Karpas-422 (cell line): ENCODE measurements at regions not wholly inside any gene's neighbourhood (a gene's known extent, or its start where the extent isn't known, plus 50 kb on each side); places are given as distances from the start of the nearest gene placed in this dataset.
A peak's percentile ranks its signal among the peaks of the same experiment; 100 is the strongest.

ENCODE experiments used
- DNase-seq: peaks from one replicate; pipeline ENCODE4 v3.0.0-alpha.2; 2015
- H2AFZ ChIP-seq: fragments of 200-600 bp; sonication (generic); 2 replicates; pipeline ENCODE4 v1.6.1; 2014; ENCODE audit warnings: antibody characterized with exemption, low read length, mixed read lengths
- H3K27ac ChIP-seq: fragments of 200-600 bp; sonication (generic); 2 replicates; pipeline ENCODE4 v1.5.1; 2014; ENCODE audit warnings: mild to moderate bottlenecking, low read length, moderate library complexity
- H3K27me3 ChIP-seq: fragments of 200-600 bp; sonication (generic); 2 replicates; pipeline ENCODE4 v1.6.1; 2014; ENCODE audit warnings: low read length, mixed read lengths
- H3K36me3 ChIP-seq: fragments of 200-600 bp; sonication (generic); 2 replicates; pipeline ENCODE4 v1.6.1; 2014; ENCODE audit warnings: low read length, mixed read lengths; ENCODE audit not compliant: insufficient read depth
- H3K4me1 ChIP-seq: fragments of 200-600 bp; sonication (generic); 2 replicates; pipeline ENCODE4 v1.6.1; 2014; ENCODE audit warnings: mild to moderate bottlenecking, low read length, mixed read lengths
- H3K4me2 ChIP-seq: fragments of 200-600 bp; sonication (generic); 2 replicates; pipeline ENCODE4 v1.6.1; 2014; ENCODE audit warnings: low read length, low read depth, mild to moderate bottlenecking; ENCODE audit not compliant: poor library complexity, severe bottlenecking
- H3K4me3 ChIP-seq: fragments of 200-600 bp; sonication (generic); 2 replicates; pipeline ENCODE4 v1.5.1; 2014; ENCODE audit warnings: mild to moderate bottlenecking, antibody characterized with exemption, low read length, mixed read lengths
- H3K79me2 ChIP-seq: fragments of 200-600 bp; sonication (generic); 2 replicates; pipeline ENCODE4 v1.6.1; 2014; ENCODE audit warnings: mild to moderate bottlenecking, low read length, mixed read lengths
- H3K9ac ChIP-seq: fragments of 200-600 bp; sonication (generic); 2 replicates; pipeline ENCODE4 v1.6.0; 2014; ENCODE audit warnings: low read length
- H3K9me2 ChIP-seq: fragments of 200-600 bp; sonication (generic), shearing (Covaris generic); replicated peaks from 2 replicates; pipeline ENCODE4 v1.6.0; 2014; ENCODE audit warnings: mild to moderate bottlenecking, low read length, moderate library complexity; ENCODE audit not compliant: insufficient read depth
- H3K9me3 ChIP-seq: fragments of 300-700, 200-600 bp; sonication (generic); 2 replicates; pipeline ENCODE4 v1.6.1; 2014; ENCODE audit warnings: low read length, mixed read lengths
- H4K20me1 ChIP-seq: fragments of 200-600 bp; sonication (generic); 2 replicates; pipeline ENCODE4 v1.6.1; 2014; ENCODE audit warnings: mild to moderate bottlenecking, antibody characterized with exemption, low read length, low read depth; ENCODE audit not compliant: insufficient read depth

DNA sequence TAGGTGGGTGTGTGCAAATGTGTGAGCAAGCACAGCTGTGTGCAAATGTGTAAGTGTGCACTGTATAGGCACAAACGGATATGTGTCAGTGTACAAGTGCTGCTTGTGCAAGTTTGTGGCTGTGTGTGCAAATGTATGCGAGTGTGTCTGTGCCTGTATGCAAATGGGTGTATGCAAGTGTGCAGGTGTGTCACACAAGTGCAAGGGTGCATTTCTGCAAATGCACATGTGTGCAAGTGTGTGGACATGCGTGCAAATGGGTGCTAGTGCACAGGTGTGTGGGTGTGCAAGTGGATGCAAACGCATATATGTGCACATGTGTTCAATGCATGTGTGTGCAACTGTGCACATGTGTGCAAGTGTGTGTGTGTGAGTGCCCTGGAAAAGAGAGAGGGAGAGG is 76.5 kb upstream of the TNRC6C start:
- Histone ChIP-seq H3K36me3 (no peaks in the 10 kb centered on the region), H3K9ac (peak overlapping the region; percentile 35), H3K4me1 (peaks cover 62% of the 10 kb centered on the region), H3K9me2 (no peaks in the 10 kb centered on the region), H3K9me3 (no peaks in the 10 kb centered on the region), H2AFZ (no peak overlapping the region), H3K27me3 (no peaks in the 10 kb centered on the region; the same call in 1 of the 2 replicates), H3K4me2 (peak overlapping the region; percentile 65), H4K20me1 (no peaks in the 10 kb centered on the region; the same call in 1 of the 2 replicates), H3K79me2 (no peaks in the 10 kb centered on the region), H3K4me3 (peak overlapping the region; percentile 46), H3K27ac (peak overlapping the region; percentile 53)
- no peak for DNase-seq

DNA sequence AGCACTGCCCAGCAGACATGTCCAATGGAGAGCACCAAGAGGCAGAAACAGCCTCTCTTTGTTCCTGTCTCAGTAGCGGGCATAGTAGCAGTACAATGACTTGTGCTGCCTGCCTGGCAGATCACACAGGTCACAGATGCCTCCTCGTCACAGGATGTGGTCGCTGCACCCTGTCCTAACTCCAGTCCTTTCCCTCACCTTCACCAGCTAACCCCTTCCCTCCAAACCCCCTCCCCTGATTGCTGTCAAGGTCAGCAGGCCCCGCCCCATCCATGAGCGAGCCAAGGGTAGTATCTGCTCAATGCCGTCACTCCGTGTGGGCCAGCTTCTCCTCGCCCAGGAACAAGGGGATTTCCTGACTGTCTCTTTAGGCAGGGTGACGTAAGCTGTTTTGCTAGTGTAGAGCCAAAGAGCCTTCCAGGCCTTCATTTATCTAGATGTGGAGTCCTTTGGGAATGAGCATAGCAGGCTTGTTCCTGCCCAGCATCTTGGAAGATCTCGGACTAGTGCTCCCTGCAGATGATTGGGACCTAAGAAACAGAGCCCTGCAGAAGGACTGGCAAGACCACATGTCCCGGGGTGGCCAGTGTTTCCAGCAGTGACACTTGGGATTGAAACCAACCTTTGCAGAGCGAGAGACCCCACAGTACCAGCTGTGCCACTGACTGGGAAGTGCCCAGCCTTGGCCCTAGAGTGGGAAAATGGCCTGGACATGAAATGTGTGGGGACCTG is 75.9 kb upstream of the TNRC6C start:
- Histone ChIP-seq H3K4me1 (peaks cover 62% of the 10 kb centered on the region), H3K4me3 (peak overlapping the region; percentile 46; the same call in 1 of the 2 replicates), H3K4me2 (peak overlapping the region; percentile 65), H3K27me3 (no peaks in the 10 kb centered on the region; the same call in 1 of the 2 replicates), H3K9me2 (no peaks in the 10 kb centered on the region), H3K27ac (peak overlapping the region; percentile 53; the same call in 1 of the 2 replicates), H3K79me2 (no peaks in the 10 kb centered on the region), H3K9me3 (no peaks in the 10 kb centered on the region), H3K36me3 (no peaks in the 10 kb centered on the region), H3K9ac (peak overlapping the region; percentile 35; the same call in 1 of the 2 replicates), H2AFZ (no peak overlapping the region), H4K20me1 (no peaks in the 10 kb centered on the region; the same call in 1 of the 2 replicates)
- DNase-seq, result peak; percentile 61

DNA sequence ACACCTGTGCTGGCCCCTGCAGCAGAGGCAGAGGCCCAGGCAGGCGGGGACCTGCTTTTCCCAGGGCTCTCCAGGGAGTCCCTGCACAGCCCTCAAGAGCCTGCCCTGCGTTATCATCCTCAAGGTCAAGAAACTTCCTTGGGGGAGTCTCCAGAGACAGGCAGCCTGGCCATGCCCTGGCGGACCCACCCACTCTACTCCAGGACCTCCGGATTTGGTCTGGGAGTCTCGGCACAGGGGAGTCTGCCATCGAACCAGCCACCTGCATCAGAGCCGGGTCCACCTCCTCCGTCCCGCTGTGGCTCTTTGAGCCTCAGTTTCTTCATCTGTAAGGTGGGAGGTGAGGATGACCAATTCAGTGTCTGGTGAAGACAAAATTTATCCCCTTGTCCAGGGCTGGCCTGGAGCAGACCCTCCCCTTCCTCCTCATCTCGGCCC is 75.3 kb upstream of the TNRC6C start:
- H3K9ac ChIP-seq, result 0 out of 2 replicates have a peak overlapping the region, but pooled peaks have one; percentile 11
- H3K4me2 ChIP-seq, result peak overlapping the region; percentile 65

DNA sequence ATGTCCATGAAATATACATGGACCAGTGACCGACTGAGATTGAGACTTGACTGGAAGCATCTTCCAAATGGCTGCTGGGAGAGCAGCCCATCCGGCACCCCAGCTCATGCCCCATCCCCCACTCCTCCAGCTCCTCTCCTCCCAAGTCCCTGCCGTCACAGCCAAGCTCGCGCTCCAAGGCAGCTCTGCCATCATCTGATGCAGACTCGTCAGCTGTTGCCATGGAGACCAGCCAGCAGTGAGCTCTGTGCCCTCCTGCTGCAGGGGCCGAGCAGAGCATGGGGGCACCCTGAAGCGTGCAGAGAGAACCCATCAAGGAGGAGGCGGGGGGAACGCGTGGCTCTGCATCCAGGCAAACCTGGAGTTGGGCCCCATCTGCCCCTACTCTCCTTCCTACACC is 74.5 kb upstream of the TNRC6C start:
- Histone ChIP-seq H3K9ac (0 out of 2 replicates have a peak overlapping the region, but pooled peaks have one; percentile 28), H2AFZ (no peak overlapping the region), H3K9me2 (no peaks in the 10 kb centered on the region), H3K4me1 (peaks cover 62% of the 10 kb centered on the region), H3K9me3 (no peaks in the 10 kb centered on the region), H3K4me2 (peak overlapping the region; percentile 59), H4K20me1 (no peaks in the 10 kb centered on the region; the same call in 1 of the 2 replicates), H3K27me3 (no peaks in the 10 kb centered on the region; the same call in 1 of the 2 replicates), H3K27ac (no peak overlapping the region), H3K36me3 (no peaks in the 10 kb centered on the region), H3K79me2 (no peaks in the 10 kb centered on the region), H3K4me3 (peak overlapping the region; percentile 45; the same call in 1 of the 2 replicates)
- DNase-seq, result peak; percentile 82

More for the DNA sequence above, 75.3 kb upstream of the TNRC6C start:
- Histone ChIP-seq H3K36me3 (no peaks in the 10 kb centered on the region), H3K9me2 (no peaks in the 10 kb centered on the region), H3K4me1 (peaks cover 62% of the 10 kb centered on the region), H3K4me3 (no peak overlapping the region), H4K20me1 (no peaks in the 10 kb centered on the region; the same call in 1 of the 2 replicates), H3K27ac (no peak overlapping the region), H3K79me2 (no peaks in the 10 kb centered on the region), H3K9me3 (no peaks in the 10 kb centered on the region), H3K27me3 (no peaks in the 10 kb centered on the region; the same call in 1 of the 2 replicates), H2AFZ (no peak overlapping the region)
- no peak for DNase-seq

DNA sequence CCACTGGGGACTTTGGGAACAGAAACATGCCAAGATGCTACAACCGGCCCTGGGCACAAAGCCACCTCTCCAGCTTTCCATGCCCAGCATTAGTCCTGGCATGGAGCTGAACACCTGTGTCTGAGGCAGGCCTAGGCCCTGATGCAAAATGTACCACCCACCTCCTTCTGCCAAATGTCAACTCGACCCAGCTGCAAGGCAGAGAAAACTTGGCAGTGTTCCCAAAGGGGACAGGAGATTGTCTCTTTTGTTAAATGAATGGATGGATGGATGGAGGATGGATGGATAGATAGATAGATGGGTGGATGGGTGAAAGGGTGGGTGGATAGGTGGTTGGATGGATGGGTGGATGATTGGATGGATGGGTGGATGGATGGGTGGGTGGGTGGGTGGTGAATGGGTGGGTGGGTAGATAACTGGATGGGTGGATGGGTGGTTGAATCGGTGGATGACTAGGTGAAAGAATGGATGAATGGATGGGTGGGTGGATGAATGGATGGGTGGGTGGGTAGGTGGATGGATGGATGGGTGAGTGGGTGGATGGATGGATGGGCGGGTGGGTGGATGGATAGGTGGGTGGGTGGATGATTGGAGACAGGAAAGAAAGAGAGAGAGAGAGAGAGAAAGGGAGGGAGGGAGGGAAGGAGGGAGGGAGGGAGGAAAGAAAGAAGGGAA is 73.4 kb upstream of the TNRC6C start:
- Histone ChIP-seq H3K79me2 (no peaks in the 10 kb centered on the region), H3K9ac (0 out of 2 replicates have a peak overlapping the region, but pooled peaks have one; percentile 28), H3K27ac (no peak overlapping the region), H3K9me3 (no peaks in the 10 kb centered on the region), H4K20me1 (no peaks in the 10 kb centered on the region; the same call in 1 of the 2 replicates), H3K27me3 (no peaks in the 10 kb centered on the region; the same call in 1 of the 2 replicates), H3K4me1 (peaks cover 59% of the 10 kb centered on the region), H3K4me3 (peak overlapping the region; percentile 45; the same call in 1 of the 2 replicates), H3K36me3 (no peaks in the 10 kb centered on the region), H3K9me2 (no peaks in the 10 kb centered on the region), H2AFZ (no peak overlapping the region), H3K4me2 (peak overlapping the region; percentile 59)
- DNase-seq, result no peak

DNA sequence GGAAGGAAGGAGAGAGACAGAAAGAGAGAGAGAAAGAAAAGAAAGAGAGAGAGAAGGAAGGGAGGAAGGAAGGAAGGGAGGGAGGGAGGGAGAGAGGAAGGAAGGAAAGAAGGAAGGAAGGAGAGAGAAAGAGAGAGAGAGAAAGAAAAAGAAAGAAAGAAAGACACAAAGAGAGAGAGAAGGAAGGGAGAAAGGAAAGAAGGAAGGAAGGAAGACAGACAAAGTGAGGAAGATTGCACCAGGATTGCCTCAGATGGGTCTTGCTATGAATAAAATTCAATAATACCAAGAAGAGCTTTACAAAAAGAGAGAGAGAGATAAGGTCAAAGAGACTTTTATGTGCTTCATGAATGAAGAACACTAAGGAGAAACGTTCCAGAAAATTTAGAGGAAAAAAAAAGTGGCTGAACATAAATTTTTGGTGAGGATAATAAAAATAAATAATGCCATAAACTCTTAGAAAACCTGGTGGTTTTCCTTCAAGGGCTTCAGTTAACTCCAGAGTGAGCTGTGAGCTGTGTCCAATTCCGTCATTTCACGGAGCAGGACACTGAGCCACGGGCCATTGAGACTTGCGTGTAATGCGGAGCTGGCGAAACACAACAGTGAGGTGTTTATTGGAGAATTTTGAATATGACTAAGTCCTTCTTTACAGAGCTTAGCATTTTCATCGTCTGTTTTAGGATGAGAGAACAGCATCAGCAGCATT is 72.7 kb upstream of the TNRC6C start:
- H2AFZ ChIP-seq, result no peak overlapping the region
- H3K4me3 ChIP-seq, result no peak overlapping the region
- H3K79me2 ChIP-seq, result no peaks in the 10 kb centered on the region
- peaks cover 53% of the 10 kb centered on the region for H3K4me1 ChIP-seq
- no peaks in the 10 kb centered on the region; the same call in 1 of the 2 replicates for H3K27me3 ChIP-seq
- H3K9me2 ChIP-seq, result no peaks in the 10 kb centered on the region
- H3K4me2 ChIP-seq, result peak overlapping the region; percentile 28
- no peak overlapping the region for H3K9ac ChIP-seq
- H3K36me3 ChIP-seq, result no peaks in the 10 kb centered on the region
- no peak overlapping the region for H3K27ac ChIP-seq
- H3K9me3 ChIP-seq, result no peaks in the 10 kb centered on the region
- DNase-seq, result no peak
- no peaks in the 10 kb centered on the region; the same call in 1 of the 2 replicates for H4K20me1 ChIP-seq

DNA sequence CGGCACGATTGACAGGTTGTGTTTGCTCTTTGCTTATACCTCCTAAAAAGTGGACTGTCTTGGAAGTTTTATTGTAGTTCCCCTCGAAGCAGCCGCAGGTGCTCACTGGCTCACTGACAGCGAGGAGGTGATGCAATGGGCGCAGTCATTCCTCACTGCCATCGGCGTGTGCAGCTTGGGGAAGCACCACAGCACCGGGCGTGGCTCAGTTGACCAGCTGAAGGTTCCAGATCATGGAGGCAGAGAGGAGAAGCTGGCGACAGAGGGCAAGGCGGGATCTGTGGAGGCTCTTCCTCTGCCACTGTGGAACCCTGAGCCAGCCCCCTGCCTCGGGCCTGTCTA is 72.1 kb upstream of the TNRC6C start:
- no peaks in the 10 kb centered on the region for H3K79me2 ChIP-seq
- H3K36me3 ChIP-seq, result no peaks in the 10 kb centered on the region
- no peak overlapping the region for H2AFZ ChIP-seq
- no peak overlapping the region for H3K9ac ChIP-seq
- no peaks in the 10 kb centered on the region for H3K9me2 ChIP-seq
- H3K4me1 ChIP-seq, result peaks cover 48% of the 10 kb centered on the region
- no peaks in the 10 kb centered on the region; the same call in 1 of the 2 replicates for H3K27me3 ChIP-seq
- peak; percentile 56 for DNase-seq
- H3K9me3 ChIP-seq, result no peaks in the 10 kb centered on the region
- peak overlapping the region; percentile 28 for H3K4me2 ChIP-seq
- no peak overlapping the region for H3K27ac ChIP-seq
- H4K20me1 ChIP-seq, result no peaks in the 10 kb centered on the region; the same call in 1 of the 2 replicates
- no peak overlapping the region for H3K4me3 ChIP-seq
